GM19025 (cell line): ENCODE measurements at regions not wholly inside any gene's neighbourhood (a gene's known extent, or its start where the extent isn't known, plus 50 kb on each side); places are given as distances from the start of the nearest gene placed in this dataset.

Experiments used
- ATAC-seq: cut with Tn5 transposase; IDR thresholded peaks from one replicate; pipeline ENCODE4 v1.9.1; 2021; ENCODE audit warnings: mild to moderate bottlenecking, low read depth, moderate library complexity; ENCODE audit not compliant: unreplicated experiment

DNA sequence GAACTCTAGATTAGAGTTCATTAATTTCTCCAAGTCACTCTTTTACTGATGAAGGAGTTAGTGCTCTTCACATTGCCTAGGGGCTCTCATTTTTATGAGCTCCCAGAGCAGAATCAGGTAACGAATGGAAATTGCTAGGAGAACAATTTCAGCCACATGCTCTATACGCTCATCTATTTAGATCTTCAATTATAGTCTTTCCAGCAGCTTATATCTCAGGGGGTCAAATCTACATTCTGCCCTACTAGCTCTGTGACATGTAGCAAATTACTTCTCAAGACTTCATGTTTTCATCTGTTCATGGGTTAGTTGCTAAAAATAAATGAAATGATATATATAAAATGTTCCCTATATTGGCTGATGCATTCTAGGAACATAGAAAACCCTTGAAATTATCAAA lies 183.6 kb downstream of the PLPP3 start:
- ATAC-seq: no peak

DNA sequence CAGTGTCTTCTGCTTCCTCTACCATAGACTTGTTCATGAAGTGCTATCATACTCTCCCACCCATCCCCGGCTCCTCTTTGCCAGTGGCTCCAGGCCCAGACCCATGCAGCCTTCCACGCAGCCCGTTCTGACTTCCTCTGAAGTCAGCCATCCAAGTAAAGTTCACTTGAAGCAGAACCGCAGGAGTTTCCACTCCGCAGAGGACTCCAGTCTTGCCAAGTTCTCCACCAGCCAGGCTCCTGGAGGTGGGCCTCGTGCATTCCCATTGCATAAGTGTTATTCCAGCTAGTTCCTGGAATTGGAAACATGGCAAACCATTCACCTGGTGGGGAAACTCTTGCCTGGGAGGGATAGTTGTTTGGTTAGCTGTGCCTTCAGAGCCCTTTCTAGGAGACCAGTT lies 185.1 kb downstream of the PLPP3 start:
- no peak for ATAC-seq

DNA sequence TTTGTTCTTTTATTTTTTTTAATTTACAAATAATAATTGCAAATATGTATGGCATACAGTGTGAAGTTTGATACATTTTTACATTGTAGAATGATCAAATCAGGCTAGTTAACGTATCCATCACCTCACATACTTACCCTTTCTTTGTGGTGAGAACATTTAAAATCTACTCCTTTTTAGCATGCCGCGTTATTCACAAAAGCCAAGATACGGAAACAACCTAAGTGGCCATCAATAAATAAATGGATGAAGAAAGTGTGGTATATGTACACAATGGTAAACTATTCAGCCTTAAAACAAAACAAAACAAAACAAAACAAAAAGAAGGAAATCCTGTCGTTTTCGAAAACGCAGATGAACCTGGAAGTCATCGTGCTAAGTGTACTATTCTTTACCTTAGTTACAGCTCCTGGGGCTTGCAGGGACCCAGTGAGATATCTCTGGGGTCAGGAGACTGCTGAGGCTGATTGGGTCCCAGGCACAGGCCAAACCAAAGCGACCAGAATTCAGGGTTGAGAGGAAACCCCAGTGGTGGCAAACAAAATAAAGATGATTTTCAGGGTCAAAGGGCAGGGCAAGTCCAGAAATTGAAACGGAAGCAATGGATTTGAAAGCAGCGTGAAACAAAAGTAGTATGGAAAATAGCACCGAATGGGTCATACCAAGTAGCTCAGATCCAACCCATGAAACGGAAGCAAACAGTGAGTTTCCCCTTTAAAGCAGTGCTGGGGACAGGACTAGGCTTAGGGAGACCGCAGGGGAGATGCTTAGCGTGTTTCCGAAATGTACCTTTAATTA lies 188.2 kb downstream of the PLPP3 start:
- no peak for ATAC-seq

DNA sequence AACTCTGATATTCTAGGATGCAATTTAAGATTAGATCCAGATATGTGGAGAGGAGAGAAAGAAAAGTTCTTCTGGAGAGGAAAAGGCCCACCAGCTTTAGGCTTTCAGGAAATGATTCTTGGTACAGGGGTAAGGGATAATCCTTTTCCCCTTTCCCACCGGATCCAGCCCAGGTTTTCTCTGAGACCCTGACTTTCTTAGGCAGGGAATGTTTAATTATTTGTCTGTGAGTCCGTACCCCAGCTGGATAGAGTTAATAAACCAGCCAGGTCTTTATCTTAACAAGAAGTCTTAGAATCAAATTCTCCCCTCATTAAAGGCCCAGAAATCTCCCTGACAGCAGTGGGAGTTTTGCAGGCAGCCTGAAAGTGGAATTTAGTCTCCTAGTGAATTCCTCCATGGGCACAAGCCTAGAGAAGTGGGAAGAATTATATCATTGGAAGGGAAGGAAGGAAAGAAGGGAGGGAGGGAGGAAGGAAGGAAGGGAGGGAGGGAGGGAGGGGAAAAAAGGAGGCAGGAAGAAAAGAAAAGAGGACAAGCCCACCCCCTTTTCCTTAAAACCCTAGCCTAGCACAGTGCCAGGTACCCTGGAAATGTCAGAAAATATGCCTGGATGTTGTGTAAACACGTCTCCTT lies 189.0 kb downstream of the PLPP3 start:
- no peak for ATAC-seq

DNA sequence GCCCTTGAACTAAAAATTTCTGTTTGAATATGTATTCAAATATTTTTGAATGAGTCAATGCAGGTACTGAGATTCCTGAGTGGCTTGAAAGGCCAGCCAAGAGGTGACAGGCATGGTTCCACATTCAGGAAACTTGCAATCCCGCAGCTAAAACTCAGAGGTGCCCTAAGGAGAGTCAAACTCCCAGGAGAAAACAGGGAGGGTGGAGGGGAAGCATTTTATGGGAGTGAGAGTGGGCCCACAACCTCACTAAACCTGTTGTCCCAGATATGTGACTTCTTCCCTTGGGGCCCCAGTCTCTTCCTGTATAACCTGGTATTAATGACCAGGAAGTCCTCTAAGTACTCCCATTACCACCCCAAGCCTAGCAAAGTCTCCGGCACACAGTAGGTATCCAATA lies 189.6 kb downstream of the PLPP3 start:
- ATAC-seq: no peak

DNA sequence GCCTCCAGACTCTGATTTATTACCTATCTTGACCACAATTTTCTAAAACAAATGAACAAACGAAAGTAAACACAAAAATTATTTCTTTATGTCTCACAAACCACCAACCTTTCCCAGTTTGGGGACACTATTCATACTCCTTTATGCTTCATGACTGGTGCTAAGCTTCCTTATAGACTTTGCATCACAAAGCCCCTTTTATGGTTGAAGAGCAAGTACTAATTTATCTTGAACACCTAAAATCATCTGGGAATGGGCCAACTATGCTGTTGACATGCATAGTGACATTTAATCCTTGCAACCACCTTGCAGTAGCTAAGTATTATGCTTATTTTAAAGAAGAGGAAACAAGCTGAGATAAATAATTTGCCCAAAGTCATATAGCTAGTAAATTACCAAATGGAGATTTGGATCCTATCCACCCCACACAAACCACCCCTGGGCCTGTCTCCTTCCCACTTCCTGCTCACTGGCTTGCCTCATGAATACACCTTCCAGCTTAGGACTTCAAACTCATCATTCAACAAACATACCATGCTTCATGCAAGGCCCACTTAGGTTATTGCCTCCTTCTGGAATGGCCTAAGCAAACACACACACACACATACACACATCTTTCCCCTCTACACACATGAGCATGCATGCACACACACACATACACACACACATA lies 192.2 kb downstream of the PLPP3 start:
- no peak for ATAC-seq

DNA sequence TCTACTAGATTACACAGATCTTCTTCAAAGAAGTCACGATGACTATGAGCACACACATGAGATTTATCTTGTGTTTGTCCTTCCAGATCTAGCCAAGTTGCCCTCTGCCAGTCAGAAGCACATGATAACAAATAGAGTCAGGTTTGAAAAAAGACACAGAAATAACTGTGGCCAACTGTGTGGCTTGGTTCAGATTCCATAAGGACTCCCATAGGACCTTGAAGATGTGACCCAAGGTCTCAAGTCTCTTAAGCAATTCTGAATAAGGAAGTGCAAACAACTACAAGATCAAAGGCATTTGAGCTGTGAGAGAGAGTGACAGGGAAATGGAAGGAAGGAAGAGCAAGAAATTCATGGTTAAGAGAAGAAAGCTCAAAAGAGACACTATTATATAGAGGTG lies 194.0 kb downstream of the PLPP3 start:
- no peak for ATAC-seq

DNA sequence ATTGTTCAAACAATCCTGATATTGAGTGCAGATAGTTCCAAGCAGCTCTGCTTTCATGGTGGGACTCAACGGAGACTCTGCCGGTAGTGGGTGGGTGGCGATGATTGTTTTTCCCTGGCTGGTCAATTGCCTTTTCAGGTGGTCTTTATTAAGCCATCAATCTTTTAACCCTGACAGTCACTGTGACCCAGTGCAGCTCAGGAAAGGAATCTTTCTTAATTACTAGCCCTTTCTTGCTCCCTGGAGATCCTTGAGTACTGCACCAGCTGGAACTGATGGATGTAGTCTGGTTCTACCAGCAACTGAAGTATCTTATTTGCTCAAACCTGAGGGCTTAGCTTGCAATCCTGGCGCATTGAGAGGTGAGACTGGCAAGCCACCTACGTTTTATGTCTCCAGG lies 196.4 kb downstream of the PLPP3 start:
- no peak for ATAC-seq

DNA sequence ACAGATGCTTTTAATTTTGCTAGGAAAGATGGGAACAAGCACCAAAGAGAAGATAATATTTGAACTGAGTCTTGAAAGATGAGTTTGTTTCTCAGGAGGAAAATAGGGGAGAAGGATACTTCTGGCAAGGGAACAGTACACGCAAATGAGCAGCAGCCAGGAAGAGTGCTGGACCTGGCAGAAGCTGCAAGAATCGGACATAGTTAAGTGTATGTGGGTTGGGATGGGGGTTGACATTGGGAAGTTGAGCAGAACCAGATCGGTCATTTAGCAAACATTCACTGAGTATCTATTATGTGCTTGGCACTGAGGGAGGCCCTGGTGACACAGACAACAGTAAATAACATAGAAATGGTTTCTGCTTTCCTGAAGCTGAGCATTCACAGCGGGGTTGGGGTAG lies 198.8 kb downstream of the PLPP3 start:
- ATAC-seq: no peak

DNA sequence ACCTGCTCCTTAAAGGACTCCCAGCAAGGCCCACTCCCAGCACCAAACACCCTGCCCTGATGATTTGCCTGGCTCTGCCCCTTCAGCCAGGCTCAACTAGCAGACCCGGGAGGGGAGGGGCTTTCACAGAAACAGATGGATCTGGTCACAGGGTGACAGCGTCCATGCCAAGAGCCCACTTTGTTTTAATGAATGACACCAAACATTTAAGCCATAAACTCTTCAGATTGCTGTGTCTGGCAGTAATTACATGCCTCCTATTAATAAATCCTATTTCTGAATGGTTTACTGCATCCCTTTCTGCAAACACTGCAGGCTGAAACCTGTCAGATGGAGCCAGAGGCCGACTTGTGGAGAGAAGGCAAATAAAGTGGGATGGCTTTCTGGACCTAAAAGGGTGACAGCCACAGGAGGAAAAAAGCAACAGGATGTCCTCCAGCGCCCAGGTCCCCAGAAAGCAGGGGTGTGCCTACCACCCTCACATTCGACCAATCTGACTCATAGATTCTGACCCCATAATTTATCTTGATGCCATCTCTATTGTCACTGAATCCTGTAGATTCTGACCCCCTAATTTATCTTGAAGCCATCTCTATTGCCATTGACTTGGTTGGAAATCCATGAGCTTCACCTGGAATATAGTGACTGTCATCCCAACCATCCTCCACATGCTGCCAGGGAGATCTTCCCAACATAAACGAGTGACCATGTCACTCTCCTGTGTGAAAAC lies 200.9 kb downstream of the PLPP3 start:
- no peak for ATAC-seq

DNA sequence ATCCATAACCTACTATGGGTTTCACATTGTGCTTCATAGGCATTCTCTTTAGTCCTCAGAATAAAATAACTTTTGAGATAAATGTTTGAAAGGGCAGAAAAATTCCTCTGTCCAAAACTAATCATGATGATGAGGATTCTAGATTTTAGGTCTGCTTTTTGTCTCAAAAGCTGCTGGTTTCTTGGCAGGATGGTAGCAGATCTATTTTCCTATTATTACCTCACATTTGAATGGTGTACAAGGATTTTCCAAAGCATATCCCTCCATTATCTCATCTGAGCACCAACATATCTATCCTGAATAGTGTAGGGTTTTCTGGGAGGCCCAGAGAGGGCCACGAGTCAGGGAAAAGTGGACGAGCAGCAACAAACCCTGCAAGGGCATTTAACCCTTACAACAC lies 201.9 kb downstream of the PLPP3 start:
- no peak for ATAC-seq

DNA sequence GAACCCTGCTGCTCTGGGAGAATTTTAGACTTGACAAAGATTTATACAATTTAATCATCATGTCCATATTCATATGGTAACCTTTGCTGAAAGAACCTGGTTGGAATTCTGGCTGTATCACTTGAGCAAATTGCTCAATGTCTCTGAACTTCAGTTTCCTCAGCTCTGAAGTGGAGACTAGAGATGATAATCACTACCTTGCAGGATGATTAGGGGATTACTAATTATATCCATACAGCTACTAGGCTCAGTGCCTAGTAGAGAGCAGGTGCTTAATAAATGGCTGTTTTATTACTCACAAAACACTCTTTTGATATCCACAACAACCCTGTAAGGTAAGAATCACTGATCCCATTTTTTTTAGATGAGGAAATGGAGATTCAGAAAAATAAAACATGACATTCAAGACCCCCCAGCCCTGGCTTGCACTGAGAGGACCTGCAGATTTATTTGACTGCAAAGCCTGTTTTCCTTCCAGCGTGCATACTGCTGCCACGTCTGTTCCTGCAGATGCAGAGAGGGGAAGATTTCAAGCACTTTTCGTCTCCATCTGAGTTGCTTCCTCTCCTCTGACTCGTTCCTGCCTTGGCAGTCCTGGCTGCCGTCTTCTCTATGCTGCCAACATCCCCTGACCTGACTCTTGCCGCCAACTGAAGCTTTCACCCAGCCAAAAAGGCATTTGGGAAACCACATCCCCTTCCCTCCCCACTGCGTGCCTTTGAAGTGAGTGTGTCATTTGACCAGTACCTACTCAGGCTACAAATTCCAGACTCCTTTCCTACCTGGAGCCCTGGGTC lies 203.0 kb downstream of the PLPP3 start:
- ATAC-seq: no peak

DNA sequence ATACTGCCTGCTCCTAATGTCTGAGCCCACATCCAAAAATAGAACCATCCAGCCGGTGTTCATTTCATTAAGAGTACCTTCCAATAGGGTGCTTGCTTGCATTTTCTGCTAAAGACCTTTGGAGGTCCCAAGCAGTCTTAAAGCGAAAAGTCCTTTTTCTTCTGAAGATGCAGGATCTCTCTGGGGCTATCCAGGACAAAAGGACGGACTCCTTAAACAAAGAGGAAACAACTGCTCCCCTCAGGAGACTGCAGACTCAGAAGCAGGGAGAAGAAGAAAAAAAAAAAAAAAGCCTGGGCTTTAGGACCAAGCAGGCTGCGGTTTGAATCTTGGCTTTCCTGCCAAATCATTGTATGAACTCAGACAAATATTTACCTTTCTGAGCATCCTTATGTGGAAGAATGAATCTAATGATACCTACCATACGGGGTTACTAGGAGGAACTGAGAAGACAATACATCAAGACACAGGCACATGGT lies 204.0 kb downstream of the PLPP3 start:
- no peak for ATAC-seq

DNA sequence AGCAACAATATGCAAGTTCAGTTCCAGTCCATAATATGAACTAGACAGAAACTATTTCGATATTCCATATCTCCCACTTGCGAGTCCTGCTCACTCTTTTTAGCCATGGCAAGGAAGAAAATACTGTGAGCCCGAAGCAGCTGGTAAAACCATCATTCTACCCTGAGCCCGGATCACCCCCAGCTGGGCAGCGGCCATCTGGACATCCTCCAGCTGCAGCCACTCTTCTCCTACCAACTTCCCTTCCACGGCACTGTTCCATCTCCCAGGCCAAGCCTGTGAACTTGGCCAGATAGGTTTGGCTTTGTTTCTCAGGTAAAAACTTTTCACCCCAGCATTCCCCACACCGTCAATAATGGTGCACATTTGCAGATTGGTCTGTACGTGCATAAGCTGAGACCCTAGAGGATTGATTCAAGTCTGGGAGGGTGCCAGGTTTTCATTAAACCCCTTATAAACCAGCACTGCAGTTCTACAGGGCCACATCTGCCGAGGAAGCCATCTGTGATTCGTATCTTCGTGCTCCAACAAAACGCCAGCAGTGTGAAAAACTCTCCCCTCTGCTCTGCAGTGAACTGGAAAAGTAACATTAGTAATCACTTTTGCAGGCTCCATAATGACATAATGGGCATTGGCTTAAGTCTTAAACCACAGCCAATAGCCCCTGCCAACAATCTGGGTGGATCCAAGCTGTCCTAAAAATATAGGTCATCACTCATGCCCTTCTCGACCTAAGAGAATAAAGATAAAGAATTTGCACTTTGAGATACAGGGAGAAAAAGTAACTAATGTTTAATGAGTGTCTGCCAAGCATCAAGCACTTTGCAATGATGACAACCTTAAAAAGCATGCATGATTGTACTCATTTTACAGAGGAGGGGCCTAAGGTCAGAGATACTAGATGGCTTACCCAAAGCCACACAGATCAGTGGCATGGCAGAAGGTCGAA lies 205.1 kb downstream of the PLPP3 start:
- ATAC-seq: no peak

DNA sequence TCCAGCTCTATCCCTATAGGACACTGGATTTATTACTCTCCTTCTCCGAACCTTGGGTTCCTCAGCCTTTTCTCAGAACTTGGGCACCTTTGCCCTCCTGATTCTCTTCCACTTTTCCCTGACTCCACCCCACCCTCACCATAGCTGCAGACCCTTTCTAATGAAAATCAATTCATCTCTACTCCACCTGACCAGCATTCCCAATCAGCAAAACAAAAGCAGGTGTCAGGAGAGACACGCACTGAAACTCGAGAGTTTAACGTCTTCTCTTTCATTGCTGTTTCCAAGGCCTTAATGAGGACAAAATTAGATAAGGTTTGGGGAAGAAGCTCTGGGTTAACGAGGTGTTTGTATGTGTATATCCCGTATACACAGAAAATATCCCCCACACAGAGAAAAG lies 208.8 kb downstream of the PLPP3 start:
- no peak for ATAC-seq

DNA sequence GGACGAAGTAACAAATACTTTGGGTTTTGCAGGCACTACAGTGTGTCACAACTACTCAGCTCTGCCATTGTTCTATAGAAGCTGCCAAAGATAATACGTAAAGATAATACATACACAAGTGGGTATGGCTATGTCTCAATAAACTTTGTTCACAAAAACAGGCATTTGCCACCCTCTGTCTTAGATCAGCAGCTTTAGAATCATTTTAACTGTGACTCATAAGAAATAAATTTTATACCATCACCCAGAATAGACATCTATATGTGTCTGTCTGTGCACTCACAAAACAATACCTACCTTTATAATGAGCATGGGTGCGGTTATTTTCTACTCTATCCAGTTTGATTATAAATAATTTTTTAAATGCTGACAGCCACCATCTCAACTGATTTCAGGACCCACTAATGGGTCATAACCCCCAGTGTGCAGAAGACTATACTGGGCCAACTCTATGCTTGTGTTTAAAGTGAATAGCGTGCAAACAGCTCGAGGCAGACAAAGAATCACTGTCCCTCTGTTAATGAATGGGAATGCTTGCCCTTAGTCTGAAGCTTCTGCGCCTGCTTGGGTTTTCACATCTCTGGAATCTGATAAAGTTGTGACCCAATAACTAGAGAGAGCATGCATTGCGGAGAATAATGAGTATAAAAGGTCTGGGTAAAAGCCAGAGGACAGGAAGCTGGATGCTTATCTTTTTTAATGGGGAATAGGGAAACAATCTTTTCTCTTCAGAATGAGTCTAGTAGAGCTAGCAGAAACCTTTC lies 216.2 kb downstream of the PLPP3 start:
- ATAC-seq: no peak

DNA sequence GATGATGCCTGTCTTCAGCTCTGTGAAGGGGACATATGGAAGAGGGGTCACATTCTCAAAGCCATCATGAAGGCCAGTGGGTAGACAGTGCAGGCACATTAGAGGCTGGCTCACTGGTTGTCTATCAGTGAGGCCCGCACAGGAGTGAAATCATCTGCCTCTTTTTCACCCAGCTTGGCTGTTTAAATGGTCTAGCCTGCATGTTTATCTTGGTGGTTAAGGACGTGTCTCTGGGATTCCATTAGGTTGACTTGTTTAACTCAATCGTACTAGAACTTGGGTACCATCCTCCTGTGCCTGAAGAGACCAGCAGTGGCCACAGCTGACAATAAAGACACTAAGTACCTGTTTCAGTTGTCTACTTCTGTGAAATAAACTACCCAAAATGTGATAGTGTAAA lies 219.3 kb downstream of the PLPP3 start:
- ATAC-seq: no peak

DNA sequence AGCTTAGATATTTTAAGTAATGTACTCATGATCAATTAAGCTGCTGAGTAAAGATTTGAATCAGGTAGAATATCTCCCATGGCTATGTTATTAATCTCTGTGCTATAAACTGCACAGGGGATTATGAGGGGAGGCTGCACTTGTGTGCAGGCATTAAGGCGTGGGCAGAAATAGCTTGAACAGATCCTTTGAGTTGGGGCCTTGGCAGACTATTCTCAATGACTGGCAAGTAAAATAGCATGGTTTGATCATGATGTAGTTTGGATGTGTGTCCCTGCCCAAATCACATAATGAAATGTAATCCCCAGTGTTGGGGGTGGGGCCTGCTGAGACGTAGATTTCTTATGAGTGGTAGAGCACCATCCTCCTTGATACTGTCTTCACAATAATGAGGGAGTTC lies 220.3 kb downstream of the PLPP3 start:
- no peak for ATAC-seq
